ENCODE measurements at regions not wholly inside any gene's neighbourhood (a gene's known extent, or its start where the extent isn't known, plus 50 kb on each side); places are given as distances from the start of the nearest gene placed in this dataset.

GRCh38 chr4:18937080-18937479 lies 915.5 kb upstream of the LCORL start:
- no peak overlapping the region for H3K4me3 ChIP-seq (ENCODE audit: control insufficient read depth, low read depth, low read length)
- DNase-seq (ENCODE audit: low read depth) = no peak
- TF ChIP-seq, protein P1, sequence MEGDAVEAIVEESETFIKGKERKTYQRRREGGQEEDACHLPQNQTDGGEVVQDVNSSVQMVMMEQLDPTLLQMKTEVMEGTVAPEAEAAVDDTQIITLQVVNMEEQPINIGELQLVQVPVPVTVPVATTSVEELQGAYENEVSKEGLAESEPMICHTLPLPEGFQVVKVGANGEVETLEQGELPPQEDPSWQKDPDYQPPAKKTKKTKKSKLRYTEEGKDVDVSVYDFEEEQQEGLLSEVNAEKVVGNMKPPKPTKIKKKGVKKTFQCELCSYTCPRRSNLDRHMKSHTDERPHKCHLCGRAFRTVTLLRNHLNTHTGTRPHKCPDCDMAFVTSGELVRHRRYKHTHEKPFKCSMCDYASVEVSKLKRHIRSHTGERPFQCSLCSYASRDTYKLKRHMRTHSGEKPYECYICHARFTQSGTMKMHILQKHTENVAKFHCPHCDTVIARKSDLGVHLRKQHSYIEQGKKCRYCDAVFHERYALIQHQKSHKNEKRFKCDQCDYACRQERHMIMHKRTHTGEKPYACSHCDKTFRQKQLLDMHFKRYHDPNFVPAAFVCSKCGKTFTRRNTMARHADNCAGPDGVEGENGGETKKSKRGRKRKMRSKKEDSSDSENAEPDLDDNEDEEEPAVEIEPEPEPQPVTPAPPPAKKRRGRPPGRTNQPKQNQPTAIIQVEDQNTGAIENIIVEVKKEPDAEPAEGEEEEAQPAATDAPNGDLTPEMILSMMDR (conservative IDR thresholded peaks at IDR 0.05; ENCODE audit: control insufficient read depth, insufficient read depth, low read depth, low read length) = no peak

DNA sequence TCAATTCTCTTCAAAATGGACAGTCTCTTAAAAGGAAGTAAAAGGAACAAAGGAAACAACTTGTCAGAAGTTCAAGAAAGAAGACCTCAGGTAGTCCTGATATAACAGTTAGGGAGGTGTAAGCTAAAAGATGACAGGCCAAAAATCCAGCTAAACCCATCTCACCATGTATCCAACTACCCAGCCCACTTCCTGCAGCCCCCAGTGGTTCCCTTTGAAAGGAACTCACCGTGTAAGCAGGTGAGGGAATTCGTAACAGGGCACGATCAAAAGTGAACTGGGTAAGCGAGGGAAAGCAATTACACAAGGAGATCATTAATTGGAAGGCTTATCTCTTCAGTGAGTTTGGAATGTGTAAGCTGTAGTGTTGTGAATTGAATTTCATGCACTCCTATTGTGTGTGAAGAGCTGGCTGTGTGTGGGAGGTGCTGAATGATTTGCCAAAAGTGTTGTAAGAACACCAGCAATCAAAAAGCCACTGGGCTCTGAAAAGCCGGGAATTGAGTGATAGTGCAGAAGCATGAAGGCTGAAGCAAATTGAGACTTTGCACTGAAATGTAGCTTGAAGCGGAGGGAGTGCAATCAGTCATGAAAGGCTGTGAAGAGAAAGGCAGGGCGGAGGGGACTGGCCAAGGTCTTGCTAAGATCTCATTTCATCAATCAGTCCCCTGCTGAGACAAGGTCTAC lies 914.2 kb upstream of the LCORL start:
- TF ChIP-seq, protein P1 (conservative IDR thresholded peaks at IDR 0.05; ENCODE audit: control insufficient read depth, insufficient read depth, low read depth, low read length) = no peak
- DNase-seq (ENCODE audit: low read depth) = no peak
- no peak overlapping the region for H3K4me3 ChIP-seq (ENCODE audit: control insufficient read depth, low read depth, low read length)

- TF ChIP-seq, protein P1 (conservative IDR thresholded peaks at IDR 0.05; ENCODE audit: control insufficient read depth, insufficient read depth, low read depth, low read length) = no peak
- DNase-seq (ENCODE audit: low read depth) = peak; percentile 12
- no peak overlapping the region for H3K4me3 ChIP-seq (ENCODE audit: control insufficient read depth, low read depth, low read length)
Observed at GRCh38 chr4:18934197-18934596, 912.6 kb upstream of the LCORL start.

- TF ChIP-seq, protein P1 (conservative IDR thresholded peaks at IDR 0.05; ENCODE audit: control insufficient read depth, insufficient read depth, low read depth, low read length) = no peak
- H3K4me3 ChIP-seq (ENCODE audit: control insufficient read depth, low read depth, low read length) = no peak overlapping the region
Observed at GRCh38 chr4:18932730-18933339, 911.3 kb upstream of the LCORL start.

GRCh38 chr4:18931643-18932377 lies 910.3 kb upstream of the LCORL start:
- H3K4me3 ChIP-seq (ENCODE audit: control insufficient read depth, low read depth, low read length) = no peak overlapping the region
- DNase-seq (ENCODE audit: low read depth) = no peak
- TF ChIP-seq, protein P1 (conservative IDR thresholded peaks at IDR 0.05; ENCODE audit: control insufficient read depth, insufficient read depth, low read depth, low read length) = no peak

More at GRCh38 chr4:18932730-18933339, 911.3 kb upstream of the LCORL start:
- DNase-seq (ENCODE audit: low read depth) = no peak

DNA sequence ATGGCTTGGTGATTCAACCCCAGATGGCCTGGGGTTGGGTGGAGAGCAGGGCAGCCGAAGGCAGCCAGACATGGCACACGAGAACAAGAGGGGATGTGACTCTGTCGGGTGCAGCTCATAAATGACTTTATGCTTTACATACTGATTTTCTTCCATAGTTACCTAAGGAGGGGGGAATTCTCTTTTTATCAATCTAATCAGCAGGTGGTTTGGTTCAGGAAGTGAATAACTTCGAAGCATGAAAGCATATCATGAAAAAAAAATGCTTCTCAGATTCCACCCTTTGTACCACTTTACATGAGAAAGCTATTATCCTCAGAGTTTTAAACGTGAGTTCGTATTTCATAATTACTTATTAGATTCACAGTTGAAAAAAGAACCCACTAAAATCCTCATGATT lies 908.9 kb upstream of the LCORL start:
- no peak overlapping the region for H3K4me3 ChIP-seq (ENCODE audit: control insufficient read depth, low read depth, low read length)
- TF ChIP-seq, protein P1 (conservative IDR thresholded peaks at IDR 0.05; ENCODE audit: control insufficient read depth, insufficient read depth, low read depth, low read length) = no peak
- DNase-seq (ENCODE audit: low read depth) = no peak
